ENCODE measurements at regions not wholly inside any gene's neighbourhood (a gene's known extent, or its start where the extent isn't known, plus 50 kb on each side); places are given as distances from the start of the nearest gene placed in this dataset.
"Not testable (repeated sequence)": the region's sequence is repeated elsewhere in the genome, so short reads cannot be mapped to it uniquely, and the experiment has no call there.

GRCh38 chr7:39825401-39825980 lies 124.6 kb upstream of the CDK13 start:
- DNase-seq: no peak

GRCh38 chr7:39826166-39826565 lies 123.9 kb upstream of the CDK13 start:
- no peak for DNase-seq

GRCh38 chr7:39827571-39827970 lies 122.5 kb upstream of the CDK13 start:
- no peak for DNase-seq

- DNase-seq: no peak
Measured at GRCh38 chr7:39829028-39829427, 121.0 kb upstream of the CDK13 start.

- no peak for DNase-seq
Measured at GRCh38 chr7:39832519-39833085, 117.5 kb upstream of the CDK13 start.

GRCh38 chr7:39833180-39833799 lies 116.8 kb upstream of the CDK13 start:
- peak; percentile 39 for DNase-seq

GRCh38 chr7:39833865-39834634 lies 116.0 kb upstream of the CDK13 start:
- not testable (repeated sequence) for DNase-seq

GRCh38 chr7:39838326-39838725 lies 111.7 kb upstream of the CDK13 start:
- no peak for DNase-seq

GRCh38 chr7:39845006-39845405 lies 105.0 kb upstream of the CDK13 start:
- no peak for DNase-seq

GRCh38 chr7:39847227-39847626 lies 102.8 kb upstream of the CDK13 start:
- DNase-seq: no peak

- no peak for DNase-seq
Measured at GRCh38 chr7:39851466-39852045, 98.5 kb upstream of the CDK13 start.

- not testable (repeated sequence) for DNase-seq
Measured at GRCh38 chr7:39854616-39855324, 95.3 kb upstream of the CDK13 start.

GRCh38 chr7:39855325-39855674 lies 94.8 kb upstream of the CDK13 start:
- no peak for DNase-seq

- not testable (repeated sequence) for DNase-seq
Measured at GRCh38 chr7:39863675-39864322, 86.3 kb upstream of the CDK13 start.

GRCh38 chr7:39869888-39870522 lies 80.1 kb upstream of the CDK13 start:
- not testable (repeated sequence) for DNase-seq

GRCh38 chr7:39871610-39872009 lies 78.4 kb upstream of the CDK13 start:
- DNase-seq: not testable (repeated sequence)

- no peak for DNase-seq
Measured at GRCh38 chr7:39880556-39880955, 69.5 kb upstream of the CDK13 start.

GRCh38 chr7:39882148-39882784 lies 67.8 kb upstream of the CDK13 start:
- no peak for DNase-seq

- DNase-seq: no peak
Measured at GRCh38 chr7:39883812-39884390, 66.2 kb upstream of the CDK13 start.

GRCh38 chr7:39888171-39888853 lies 61.7 kb upstream of the CDK13 start:
- no peak for DNase-seq

Data from GOT3 (cell line).